ENCODE measurements at regions not wholly inside any gene's neighbourhood (a gene's known extent, or its start where the extent isn't known, plus 50 kb on each side); places are given as distances from the start of the nearest gene placed in this dataset.
A peak's percentile ranks its signal among the peaks of the same experiment; 100 is the strongest.
"Not testable (repeated sequence)": the region's sequence is repeated elsewhere in the genome, so short reads cannot be mapped to it uniquely, and the experiment has no call there.

DNA sequence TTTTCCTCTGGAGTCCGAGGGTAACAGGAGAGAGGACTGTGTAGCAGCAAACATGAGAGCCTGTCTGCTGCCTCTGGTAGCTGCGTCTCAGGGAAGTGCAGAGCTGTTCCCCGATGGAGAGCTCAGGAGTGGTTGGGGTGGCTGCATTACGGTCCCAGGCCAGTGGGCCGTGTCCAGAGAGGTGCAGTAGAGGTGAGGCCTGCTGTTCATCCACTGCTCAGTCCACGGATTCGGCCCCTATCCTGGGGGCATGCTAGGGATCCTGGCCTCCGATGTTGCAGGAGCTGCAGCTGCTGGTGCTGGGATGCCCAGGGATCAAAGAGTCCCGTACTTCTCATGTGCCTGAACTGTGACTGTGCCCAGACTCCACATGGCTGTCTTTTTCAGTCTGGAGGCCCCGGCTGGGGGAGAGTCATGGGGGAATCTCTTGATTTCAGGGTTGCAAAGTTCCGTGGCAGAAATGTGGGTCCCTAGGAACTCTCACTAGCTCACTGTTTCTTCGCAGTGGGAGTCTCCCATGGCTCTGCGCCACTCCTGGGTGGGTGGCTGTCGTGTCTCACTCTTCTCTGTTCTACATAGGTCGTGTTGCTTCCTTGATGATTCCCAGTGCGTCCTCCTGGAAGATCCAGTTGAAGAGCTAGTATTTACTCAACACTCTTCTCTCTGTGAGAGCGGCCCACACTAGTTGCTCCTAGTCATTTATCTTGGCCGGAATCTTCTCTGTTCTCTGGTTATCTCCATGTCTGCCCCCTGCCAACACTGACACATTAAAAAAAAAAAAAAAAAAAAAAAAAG lies 109.5 kb upstream of the CENPE start:
- DNase-seq (ENCODE audit: low spot score) = no peak

DNA sequence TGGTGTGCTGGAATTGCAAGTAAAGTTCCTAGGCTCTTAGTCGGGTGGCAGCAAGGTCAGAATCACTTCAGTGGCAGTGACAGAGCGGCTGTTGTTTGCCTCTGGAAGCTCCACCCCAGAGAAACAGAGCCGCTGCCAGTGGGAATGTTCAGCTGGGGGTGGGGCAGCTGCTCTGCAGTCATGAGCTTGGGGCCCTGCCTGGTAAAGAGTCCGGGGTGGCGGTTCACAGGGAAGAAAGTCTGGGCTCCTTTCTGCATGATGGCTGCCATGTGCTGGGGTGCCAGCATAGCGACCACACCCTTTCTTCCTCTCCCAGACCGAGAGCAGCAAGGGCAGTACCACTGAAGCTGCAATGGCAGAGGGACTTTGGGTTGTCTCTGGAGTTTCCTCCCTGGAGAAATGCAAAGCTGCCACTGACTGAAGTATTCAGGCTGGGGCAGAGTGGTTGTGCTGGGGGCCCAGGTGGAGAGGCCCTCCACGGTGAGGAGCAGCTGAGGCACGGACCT lies 108.8 kb upstream of the CENPE start:
- DNase-seq (ENCODE audit: low spot score) = peak; percentile 83

DNA sequence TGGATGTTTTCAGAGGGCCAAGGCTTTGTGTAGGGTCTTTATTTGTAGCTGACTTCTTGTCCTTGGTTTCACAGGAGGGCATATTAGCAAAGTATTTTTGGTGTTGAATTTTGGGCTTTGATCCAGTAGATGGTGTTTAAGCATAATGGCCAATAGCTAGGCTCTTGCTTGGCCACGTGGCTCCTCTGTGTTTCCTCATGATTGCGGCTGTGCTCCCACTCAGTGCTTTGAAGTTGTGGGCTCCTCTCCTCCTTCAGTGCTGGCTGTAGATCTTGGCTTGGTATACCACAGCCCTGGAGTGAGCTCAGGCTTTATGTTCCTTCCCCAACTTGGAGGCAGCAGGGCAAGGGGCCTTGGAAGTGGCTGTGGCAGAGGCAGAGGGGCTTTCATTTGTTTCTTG lies 107.2 kb upstream of the CENPE start:
- no peak for DNase-seq (ENCODE audit: low spot score)

DNA sequence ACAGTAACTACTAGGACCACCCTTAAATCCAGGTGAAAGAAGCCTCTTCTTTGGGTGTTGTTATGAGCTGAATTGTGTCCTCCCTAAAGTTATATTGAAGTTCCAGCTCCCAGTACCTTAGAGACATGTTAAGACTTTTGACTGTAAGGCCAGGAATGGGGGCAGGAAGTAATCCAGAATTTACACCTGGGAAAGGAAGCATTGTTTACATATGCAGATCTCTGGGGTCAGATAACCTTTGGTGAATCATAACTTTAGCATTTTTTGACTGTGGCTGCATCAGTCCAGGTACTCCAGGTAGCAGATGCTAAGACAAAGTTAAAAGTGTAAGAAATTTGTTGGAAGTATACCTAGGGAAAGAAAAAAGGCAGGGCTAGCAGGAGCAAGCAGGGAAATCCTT lies 104.9 kb upstream of the CENPE start:
- peak; percentile 65 for DNase-seq (ENCODE audit: low spot score)

DNA sequence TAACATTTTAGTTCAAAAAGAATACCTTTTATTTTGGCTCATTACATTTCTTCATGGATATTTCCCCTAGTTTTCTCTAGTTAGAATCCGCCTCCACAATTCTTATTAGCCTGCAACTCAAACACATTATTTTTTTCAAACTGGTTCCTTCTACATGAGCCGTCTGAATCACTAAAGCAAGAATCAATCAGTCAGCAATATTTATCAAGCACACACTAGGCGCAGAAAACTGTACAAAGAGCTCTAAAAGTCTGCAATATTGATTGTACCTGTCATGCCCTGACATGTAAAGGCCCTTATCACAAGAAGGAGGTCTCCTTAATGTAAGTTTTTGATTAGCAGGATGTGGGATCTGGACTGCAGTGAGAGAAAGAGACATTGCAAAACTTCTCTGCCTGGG lies 94.8 kb upstream of the CENPE start:
- no peak for DNase-seq (ENCODE audit: low spot score)

DNA sequence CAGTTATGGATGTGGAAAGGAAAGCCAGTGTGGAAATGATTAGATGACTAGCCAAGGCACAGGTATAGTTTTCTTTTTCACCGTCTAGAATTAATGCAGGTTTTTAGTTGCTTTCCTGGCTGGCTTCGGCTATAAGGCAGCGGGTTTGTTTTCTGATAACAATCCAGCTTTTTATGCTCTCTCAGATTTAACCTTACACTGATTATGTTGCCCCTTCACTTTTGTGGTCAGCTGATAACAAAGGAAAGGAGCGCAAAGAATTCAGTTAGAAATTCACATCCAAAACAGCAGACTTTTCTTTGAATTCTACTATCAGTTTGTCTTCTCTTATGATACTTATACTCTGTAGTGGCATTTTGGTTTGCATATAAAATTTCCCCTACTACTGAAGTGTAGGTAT lies 94.2 kb upstream of the CENPE start:
- no peak for DNase-seq (ENCODE audit: low spot score)

DNA sequence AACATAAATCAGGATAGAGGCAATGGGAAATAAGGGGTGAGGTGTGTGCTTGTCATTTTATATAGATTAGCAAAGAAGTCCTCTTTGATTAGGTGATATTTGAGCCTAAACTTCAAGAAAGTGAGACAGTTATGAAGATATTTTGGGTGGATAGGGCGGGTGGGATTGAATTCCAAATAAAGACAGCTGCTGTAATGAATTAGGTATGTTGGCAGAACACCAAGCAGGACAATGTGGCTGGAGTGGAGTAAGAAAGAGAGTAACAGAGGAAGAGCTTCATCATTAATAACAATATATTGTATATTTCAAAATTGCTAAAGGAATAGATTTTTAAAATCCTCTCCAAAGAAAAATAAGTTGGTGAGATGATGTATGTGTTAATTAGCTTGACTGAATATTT lies 91.0 kb upstream of the CENPE start:
- DNase-seq (ENCODE audit: low spot score) = no peak

DNA sequence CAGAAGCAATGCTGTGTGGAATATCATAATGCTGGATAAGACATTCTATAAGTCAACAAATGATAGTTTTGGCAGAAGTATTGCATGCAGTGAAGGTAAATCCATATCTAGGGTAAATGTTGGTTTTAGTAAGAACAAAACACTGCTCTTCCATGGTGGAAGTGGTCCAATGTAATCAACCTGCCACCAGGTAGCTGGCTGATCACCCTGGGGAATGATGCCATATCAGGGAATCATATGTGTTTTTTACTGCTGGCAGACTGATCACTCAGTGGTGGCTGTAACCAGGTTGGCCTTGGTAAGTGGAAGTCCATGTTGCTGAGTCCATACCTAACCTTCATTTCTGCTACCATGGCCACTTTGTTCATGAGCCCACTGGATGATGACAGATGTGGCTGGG lies 74.0 kb upstream of the CENPE start:
- no peak for DNase-seq (ENCODE audit: low spot score)

DNA sequence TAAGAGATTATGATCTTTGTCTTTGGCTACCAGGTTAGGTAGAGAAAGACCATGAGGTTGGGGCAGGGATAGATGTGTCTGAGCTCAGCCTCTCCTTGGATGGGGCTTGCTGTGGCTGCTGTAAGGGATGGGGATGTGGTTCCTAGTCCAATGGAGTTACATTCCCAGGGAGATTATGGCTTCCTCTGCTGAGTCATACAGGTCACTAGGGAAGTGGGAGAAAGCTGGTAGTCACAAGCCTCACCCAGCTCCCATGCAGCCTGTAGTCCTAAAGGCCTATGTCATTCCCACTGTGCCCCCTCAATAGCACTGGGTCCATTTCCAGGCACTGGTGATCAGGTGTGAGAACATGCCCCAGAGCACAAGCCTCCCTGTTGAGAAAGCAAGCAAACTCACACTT lies 70.6 kb upstream of the CENPE start:
- no peak for DNase-seq (ENCODE audit: low spot score)

DNA sequence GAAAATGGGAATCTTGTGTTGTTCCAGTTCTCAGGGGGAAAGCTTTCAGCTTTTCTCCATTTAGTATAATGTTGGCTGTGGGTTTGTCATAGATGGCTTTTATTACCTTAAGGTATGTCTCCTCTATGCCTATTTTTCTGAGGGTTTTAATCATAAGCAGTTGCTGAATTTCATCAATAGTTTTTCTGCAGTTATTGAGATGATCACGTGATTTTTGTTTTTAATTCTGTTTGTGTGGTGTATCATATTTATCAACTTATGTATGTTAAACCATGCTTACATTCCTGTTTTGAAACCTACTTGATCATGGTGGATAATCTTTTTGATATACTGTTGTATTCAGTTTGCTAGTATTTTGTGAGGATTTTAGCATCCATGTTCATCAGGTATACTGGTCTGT lies 66.8 kb upstream of the CENPE start:
- no peak for DNase-seq (ENCODE audit: low spot score)

DNA sequence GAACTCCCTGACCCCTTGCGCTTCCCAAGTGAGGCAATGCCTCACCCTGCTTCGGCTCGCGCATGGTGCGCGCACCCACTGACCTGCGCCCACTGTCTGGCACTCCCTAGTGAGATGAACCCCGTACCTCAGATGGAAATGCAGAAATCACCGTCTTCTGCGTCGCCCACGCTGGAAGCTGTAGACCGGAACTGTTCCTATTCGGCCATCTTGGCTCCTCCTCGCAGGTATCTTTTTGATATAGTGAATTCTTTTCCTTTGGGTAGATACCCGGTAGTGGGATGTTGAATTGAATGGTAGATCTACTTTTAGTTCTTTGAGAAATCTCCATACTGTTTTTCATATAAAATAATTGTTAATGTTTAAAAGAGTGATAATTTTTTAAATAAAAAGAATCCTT lies 57.9 kb upstream of the CENPE start:
- DNase-seq (ENCODE audit: low spot score) = not testable (repeated sequence)
